ENCODE measurements at regions not wholly inside any gene's neighbourhood (a gene's known extent, or its start where the extent isn't known, plus 50 kb on each side); places are given as distances from the start of the nearest gene placed in this dataset.

- no peak for DNase-seq
Measured at GRCh38 chr4:161101881-161102280, 1061.9 kb downstream of the FSTL5 start.

GRCh38 chr4:161097821-161098220 lies 1066.0 kb downstream of the FSTL5 start:
- no peak for DNase-seq

GRCh38 chr4:161061046-161061445 lies 1102.8 kb downstream of the FSTL5 start:
- no peak for DNase-seq

Measured in NCI-H1105 (cell line).